SK-N-SH treated with all-trans-retinoic acid at 6 μM for 48 hours (cell line): ENCODE measurements at regions not wholly inside any gene's neighbourhood (a gene's known extent, or its start where the extent isn't known, plus 50 kb on each side); places are given as distances from the start of the nearest gene placed in this dataset.

Source experiments
- ATAC-seq: fragments of 200-7000 bp; cut with Tn5 transposase; 3 replicates; pipeline ENCODE4 v1.9.1; 2020; ENCODE audit warnings: mild to moderate bottlenecking, moderate library complexity
- BACH2 ChIP-seq: fragments of 250-450 bp; sonication (Bioruptor Pico); IDR thresholded peaks from 2 replicates; pipeline ENCODE4 v1.9.0; 2021; ENCODE audit warnings: mild to moderate bottlenecking, borderline replicate concordance
- CREB5 ChIP-seq: fragments of 250-450 bp; sonication (Bioruptor Pico); IDR thresholded peaks from 2 replicates; pipeline ENCODE4 v1.5.1; 2020; ENCODE audit warnings: low read depth, mild to moderate bottlenecking, moderate library complexity
- CSDC2 ChIP-seq: fragments of 250-450 bp; sonication (Bioruptor Pico); IDR thresholded peaks from 2 replicates; pipeline ENCODE4 v1.5.0; 2020; ENCODE audit warnings: mild to moderate bottlenecking, moderate library complexity
- CSRNP3 ChIP-seq: fragments of 250-450 bp; sonication (Bioruptor Pico); IDR thresholded peaks from 2 replicates; pipeline ENCODE4 v1.5.1; 2021; ENCODE audit warnings: mild to moderate bottlenecking, moderate library complexity
- ESRRG ChIP-seq: fragments of 250-450 bp; sonication (Bioruptor Pico); IDR thresholded peaks from 2 replicates; pipeline ENCODE4 v1.6.1; 2021; ENCODE audit warnings: mild to moderate bottlenecking
- GLIS3 ChIP-seq: fragments of 250-450 bp; sonication (Bioruptor Pico); IDR thresholded peaks from 2 replicates; pipeline ENCODE4 v1.5.0; 2020; ENCODE audit warnings: mild to moderate bottlenecking, moderate library complexity
- ISL1 ChIP-seq: fragments of 250-450 bp; sonication (Bioruptor Pico); IDR thresholded peaks from 2 replicates; pipeline ENCODE4 v2.1.2; 2022; ENCODE audit warnings: mild to moderate bottlenecking, moderate library complexity
- OSR1 ChIP-seq: fragments of 250-450 bp; sonication (Bioruptor Pico); IDR thresholded peaks from 2 replicates; pipeline ENCODE4 v1.8.0; 2022; ENCODE audit warnings: moderate library complexity, mild to moderate bottlenecking, inconsistent platforms
- PATZ1 ChIP-seq: fragments of 250-450 bp; sonication (Bioruptor Pico); IDR thresholded peaks from 2 replicates; pipeline ENCODE4 v1.8.0; 2020; ENCODE audit warnings: mild to moderate bottlenecking, moderate library complexity, borderline replicate concordance
- PPARA ChIP-seq: fragments of 250-450 bp; sonication (Bioruptor Pico); IDR thresholded peaks from 2 replicates; pipeline ENCODE4 v1.5.0; 2020; ENCODE audit warnings: mild to moderate bottlenecking, borderline replicate concordance
- RARB ChIP-seq: fragments of 250-450 bp; sonication (Bioruptor Pico); IDR thresholded peaks from 2 replicates; pipeline ENCODE4 v1.8.0; 2021; ENCODE audit warnings: mild to moderate bottlenecking, moderate library complexity
- SNAI2 ChIP-seq: fragments of 250-450 bp; sonication (Bioruptor Pico); IDR thresholded peaks from 2 replicates; pipeline ENCODE4 v1.5.0; 2020; ENCODE audit warnings: mild to moderate bottlenecking, moderate library complexity
- TCF4 ChIP-seq: fragments of 250-450 bp; sonication (Bioruptor Pico); IDR thresholded peaks from 2 replicates; pipeline ENCODE4 v1.8.0; 2021; ENCODE audit warnings: mild to moderate bottlenecking, moderate library complexity, borderline replicate concordance
- TOX ChIP-seq: fragments of 250-450 bp; sonication (Bioruptor Pico); IDR thresholded peaks from 2 replicates; pipeline ENCODE4 v1.8.0; 2021; ENCODE audit warnings: mild to moderate bottlenecking, moderate library complexity, borderline replicate concordance
- TSHZ2 ChIP-seq: fragments of 250-450 bp; sonication (Bioruptor Pico); IDR thresholded peaks from 2 replicates; pipeline ENCODE4 v1.5.0; 2020; ENCODE audit warnings: mild to moderate bottlenecking, moderate library complexity
- ZC3H10 ChIP-seq: fragments of 250-450 bp; sonication (Bioruptor Pico); IDR thresholded peaks from 2 replicates; pipeline ENCODE4 v1.5.1; 2021; ENCODE audit warnings: mild to moderate bottlenecking, moderate library complexity
- ZFP3 ChIP-seq: fragments of 250-450 bp; sonication (Bioruptor Pico); IDR thresholded peaks from 2 replicates; pipeline ENCODE4 v1.5.0; 2020; ENCODE audit warnings: mild to moderate bottlenecking, moderate library complexity
- ZFP30 ChIP-seq: fragments of 450-650 bp; formaldehyde crosslinking; IDR thresholded peaks from 2 replicates; pipeline ENCODE4 v1.5.0; 2022; ENCODE audit warnings: mild to moderate bottlenecking, moderate library complexity
- ZNF565 ChIP-seq: fragments of 450-650 bp; formaldehyde crosslinking; conservative IDR thresholded peaks from 2 replicates; pipeline ENCODE4 v1.5.0; 2020; ENCODE audit warnings: low read depth, mild to moderate bottlenecking, moderate library complexity
- ZNF8 ChIP-seq: fragments of 450-650 bp; formaldehyde crosslinking; IDR thresholded peaks from 2 replicates; pipeline ENCODE4 v1.5.0; 2020; ENCODE audit warnings: mild to moderate bottlenecking, moderate library complexity

- no peak for ATAC-seq
- TF ChIP-seq OSR1 (CRISPR knock-in tag) (no peak), CSDC2 (no peak), TOX (CRISPR knock-in tag) (no peak), TCF4 (CRISPR knock-in tag) (no peak), ZC3H10 (CRISPR knock-in tag) (no peak), SNAI2 (CRISPR knock-in tag) (no peak), BACH2 (CRISPR knock-in tag) (no peak), ESRRG (no peak), ZNF565 (no peak), RARB (CRISPR knock-in tag) (no peak), ZFP3 (CRISPR knock-in tag) (no peak), TSHZ2 (CRISPR knock-in tag) (no peak)
Observed at GRCh38 chr22:34903416-34903815, 162.5 kb upstream of the ISX start.

GRCh38 chr22:34904486-34904885 lies 161.5 kb upstream of the ISX start:
- TF ChIP-seq ISL1 (CRISPR knock-in tag), result no peak
- TF ChIP-seq ZFP30 (CRISPR knock-in tag), result no peak
- no peak for TF ChIP-seq PPARA (CRISPR knock-in tag)
- ATAC-seq, result no peak

- ATAC-seq, result no peak
- TF ChIP-seq BACH2 (CRISPR knock-in tag) (no peak), OSR1 (CRISPR knock-in tag) (no peak), GLIS3 (CRISPR knock-in tag) (no peak), TCF4 (CRISPR knock-in tag) (no peak), CSRNP3 (CRISPR knock-in tag) (no peak), ISL1 (CRISPR knock-in tag) (no peak), ZNF8 (CRISPR knock-in tag) (no peak), ZC3H10 (CRISPR knock-in tag) (no peak), PATZ1 (no peak), CREB5 (CRISPR knock-in tag) (no peak), SNAI2 (CRISPR knock-in tag) (no peak), ZNF565 (no peak), ZFP3 (CRISPR knock-in tag) (no peak), CSDC2 (no peak), TSHZ2 (CRISPR knock-in tag) (no peak)
- TF ChIP-seq, all 23 proteins: peak for 0
Observed at GRCh38 chr22:34913826-34914225, 152.1 kb upstream of the ISX start.
